GM18873 (cell line): ENCODE measurements at regions not wholly inside any gene's neighbourhood (a gene's known extent, or its start where the extent isn't known, plus 50 kb on each side); places are given as distances from the start of the nearest gene placed in this dataset.

Experiments used
- ATAC-seq: cut with Tn5 transposase; IDR thresholded peaks from one replicate; pipeline ENCODE4 v1.9.1; 2021; ENCODE audit warnings: mild to moderate bottlenecking, moderate library complexity, moderate number of reproducible peaks; ENCODE audit not compliant: unreplicated experiment, low FRiP score

- ATAC-seq: no peak
These were observed 68.1 kb downstream of the HTR5A start for GRCh38 chr7:155138204-155138603.

- no peak for ATAC-seq
These were observed 71.4 kb downstream of the HTR5A start for GRCh38 chr7:155141562-155141961.

- ATAC-seq: no peak
These were observed 73.3 kb downstream of the HTR5A start for GRCh38 chr7:155143381-155143780.

GRCh38 chr7:155144371-155144770 lies 74.2 kb downstream of the HTR5A start:
- no peak for ATAC-seq

- ATAC-seq: no peak
These were observed 75.5 kb downstream of the HTR5A start for GRCh38 chr7:155145477-155146255.

GRCh38 chr7:155147172-155147571 lies 77.0 kb downstream of the HTR5A start:
- ATAC-seq: no peak

- no peak for ATAC-seq
These were observed 77.5 kb downstream of the HTR5A start for GRCh38 chr7:155147624-155148023.

- no peak for ATAC-seq
These were observed 83.6 kb downstream of the HTR5A start for GRCh38 chr7:155153676-155154075.

- no peak for ATAC-seq
These were observed 84.5 kb downstream of the HTR5A start for GRCh38 chr7:155154586-155154985.

GRCh38 chr7:155161690-155162089 lies 91.6 kb downstream of the HTR5A start:
- no peak for ATAC-seq

- no peak for ATAC-seq
These were observed 92.3 kb downstream of the HTR5A start for GRCh38 chr7:155162422-155162821.

- no peak for ATAC-seq
These were observed 93.6 kb downstream of the HTR5A start for GRCh38 chr7:155163696-155164095.

- no peak for ATAC-seq
These were observed 94.2 kb downstream of the HTR5A start for GRCh38 chr7:155164316-155164715.

- ATAC-seq: no peak
These were observed 96.0 kb downstream of the HTR5A start for GRCh38 chr7:155166108-155166507.

- ATAC-seq: no peak
These were observed 96.7 kb downstream of the HTR5A start for GRCh38 chr7:155166673-155167370.

GRCh38 chr7:155167706-155168365 lies 97.7 kb downstream of the HTR5A start:
- no peak for ATAC-seq

GRCh38 chr7:155168597-155169480 lies 98.7 kb downstream of the HTR5A start:
- no peak for ATAC-seq

GRCh38 chr7:155169498-155170065 lies 99.5 kb downstream of the HTR5A start:
- no peak for ATAC-seq

GRCh38 chr7:155170331-155170730 lies 100.2 kb downstream of the HTR5A start:
- ATAC-seq: no peak

GRCh38 chr7:155172141-155172540 lies 102.0 kb downstream of the HTR5A start:
- ATAC-seq: no peak
